Loucy (cell line): ENCODE measurements at regions not wholly inside any gene's neighbourhood (a gene's known extent, or its start where the extent isn't known, plus 50 kb on each side); places are given as distances from the start of the nearest gene placed in this dataset.

ENCODE experiments used
- H2AFZ ChIP-seq: fragments of 200-600 bp; sonication (generic); 2 replicates; pipeline ENCODE4 v1.6.0; 2016; ENCODE audit warnings: antibody characterized with exemption, mild to moderate bottlenecking, low read length, moderate library complexity
- H3F3A ChIP-seq: fragments of 200-600 bp; 2 replicates; pipeline ENCODE4 v1.6.0; 2016; ENCODE audit warnings: antibody characterized with exemption, low read depth, mild to moderate bottlenecking
- H3K27me3 ChIP-seq: fragments of 200-600 bp; sonication (generic); 2 replicates; pipeline ENCODE4 v1.6.1; 2014; ENCODE audit warnings: low read length, mild to moderate bottlenecking; ENCODE audit not compliant: insufficient read depth, poor library complexity, severe bottlenecking
- H3K36me3 ChIP-seq: fragments of 200-600 bp; sonication (generic); 2 replicates; pipeline ENCODE4 v1.6.1; 2016; ENCODE audit warnings: low read length; ENCODE audit not compliant: insufficient read depth
- H3K4me1 ChIP-seq: fragments of 200-600 bp; sonication (generic); 2 replicates; pipeline ENCODE4 v1.5.1; 2014; ENCODE audit warnings: low read length, mild to moderate bottlenecking; ENCODE audit not compliant: insufficient read depth, poor library complexity, severe bottlenecking
- H3K4me2 ChIP-seq: fragments of 200-600 bp; sonication (generic); 2 replicates; pipeline ENCODE4 v1.6.0; 2014; ENCODE audit warnings: antibody characterized with exemption, low read length, low read depth, mild to moderate bottlenecking; ENCODE audit not compliant: poor library complexity, severe bottlenecking
- H3K4me3 ChIP-seq: fragments of 200-600 bp; sonication (generic); 2 replicates; pipeline ENCODE4 v1.5.1; 2014; ENCODE audit warnings: low read length, mild to moderate bottlenecking, mixed read lengths; ENCODE audit not compliant: poor library complexity, severe bottlenecking
- H3K79me2 ChIP-seq: fragments of 200-600 bp; sonication (generic); 2 replicates; pipeline ENCODE4 v1.6.1; 2014; ENCODE audit warnings: low read length; ENCODE audit not compliant: insufficient read depth
- H3K9ac ChIP-seq: fragments of 200-600 bp; sonication (generic); 2 replicates; pipeline ENCODE4 v1.6.0; 2014; ENCODE audit warnings: mild to moderate bottlenecking, low read depth, low read length, moderate library complexity; ENCODE audit not compliant: poor library complexity, severe bottlenecking
- H3K9me2 ChIP-seq: fragments of 200-600 bp; sonication (generic); replicated peaks from 2 replicates; pipeline ENCODE4 v1.6.1; 2016; ENCODE audit warnings: low read depth, low read length, mixed read lengths
- H3K9me3 ChIP-seq: fragments of 200-600 bp; sonication (generic); 2 replicates; pipeline ENCODE4 v1.6.1; 2014; ENCODE audit warnings: mild to moderate bottlenecking, antibody characterized with exemption, low read length, low read depth; ENCODE audit not compliant: insufficient read depth
- H4K20me1 ChIP-seq: fragments of 200-600 bp; sonication (generic); 2 replicates; pipeline ENCODE4 v1.6.0; 2014; ENCODE audit warnings: antibody characterized with exemption, low read length, mild to moderate bottlenecking; ENCODE audit not compliant: insufficient read depth, poor library complexity, severe bottlenecking
- EZH2phosphoT487 ChIP-seq: fragments of 200-600 bp; IDR thresholded peaks from 2 replicates; pipeline ENCODE4 v1.6.1; 2018; ENCODE audit warnings: antibody characterized with exemption, mild to moderate bottlenecking, moderate library complexity, borderline replicate concordance
- TF ChIP-seq, protein P1 (sequence below): fragments of 200-600 bp; sonication (generic); conservative IDR thresholded peaks from 2 replicates; pipeline ENCODE4 v1.5.1; 2014; ENCODE audit warnings: mild to moderate bottlenecking, antibody characterized with exemption, low read length

DNA sequence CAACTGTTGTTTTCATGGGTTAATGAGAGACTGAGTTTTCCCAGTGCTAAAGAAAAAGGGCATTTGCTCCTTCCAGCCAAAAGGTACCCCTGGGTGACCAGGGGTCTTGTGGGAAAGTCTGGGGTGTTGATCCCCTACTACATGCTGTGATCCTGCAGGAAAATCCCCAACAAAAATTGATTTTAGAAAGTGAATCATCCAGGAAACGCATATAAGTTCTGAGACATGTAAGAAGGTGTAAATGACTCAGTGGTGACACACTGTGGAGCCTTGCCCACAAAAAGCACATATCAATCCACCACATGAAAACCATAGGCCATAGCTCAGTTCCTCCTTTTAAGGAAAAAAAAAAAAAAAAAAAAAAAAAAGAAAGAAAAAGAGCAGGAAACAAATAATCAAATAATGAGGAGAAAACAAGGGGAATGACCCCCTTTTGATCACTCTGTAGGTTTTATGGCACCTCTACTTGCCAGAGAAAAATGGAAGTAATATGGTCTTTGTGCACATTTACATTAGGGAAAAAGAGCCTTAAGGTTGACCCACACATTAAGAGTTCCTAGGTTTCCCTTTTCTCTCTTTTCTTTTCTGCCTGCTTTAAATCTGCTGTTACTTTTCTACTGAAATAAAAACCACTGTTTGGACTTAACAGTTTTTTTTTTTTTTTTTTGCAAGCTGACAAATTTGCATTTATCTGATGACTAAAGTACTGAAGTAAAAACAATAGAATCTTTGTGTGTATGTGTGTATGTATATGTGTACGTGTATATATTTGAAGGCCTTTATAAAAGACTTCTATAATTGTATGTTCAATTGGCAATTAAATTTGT, 386.0 kb downstream of the KIF20B start:
- H3K79me2 ChIP-seq = no peaks in the 10 kb centered on the region
- no peaks in the 10 kb centered on the region for H3K9me3 ChIP-seq
- H3K27me3 ChIP-seq = no peaks in the 10 kb centered on the region
- H4K20me1 ChIP-seq = no peaks in the 10 kb centered on the region
- H3K9ac ChIP-seq = no peak overlapping the region
- no peaks in the 10 kb centered on the region for H3K4me1 ChIP-seq
- TF ChIP-seq EZH2phosphoT487 = no peak
- TF ChIP-seq, protein P1, sequence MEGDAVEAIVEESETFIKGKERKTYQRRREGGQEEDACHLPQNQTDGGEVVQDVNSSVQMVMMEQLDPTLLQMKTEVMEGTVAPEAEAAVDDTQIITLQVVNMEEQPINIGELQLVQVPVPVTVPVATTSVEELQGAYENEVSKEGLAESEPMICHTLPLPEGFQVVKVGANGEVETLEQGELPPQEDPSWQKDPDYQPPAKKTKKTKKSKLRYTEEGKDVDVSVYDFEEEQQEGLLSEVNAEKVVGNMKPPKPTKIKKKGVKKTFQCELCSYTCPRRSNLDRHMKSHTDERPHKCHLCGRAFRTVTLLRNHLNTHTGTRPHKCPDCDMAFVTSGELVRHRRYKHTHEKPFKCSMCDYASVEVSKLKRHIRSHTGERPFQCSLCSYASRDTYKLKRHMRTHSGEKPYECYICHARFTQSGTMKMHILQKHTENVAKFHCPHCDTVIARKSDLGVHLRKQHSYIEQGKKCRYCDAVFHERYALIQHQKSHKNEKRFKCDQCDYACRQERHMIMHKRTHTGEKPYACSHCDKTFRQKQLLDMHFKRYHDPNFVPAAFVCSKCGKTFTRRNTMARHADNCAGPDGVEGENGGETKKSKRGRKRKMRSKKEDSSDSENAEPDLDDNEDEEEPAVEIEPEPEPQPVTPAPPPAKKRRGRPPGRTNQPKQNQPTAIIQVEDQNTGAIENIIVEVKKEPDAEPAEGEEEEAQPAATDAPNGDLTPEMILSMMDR = no peak
- H3K4me2 ChIP-seq = no peak overlapping the region
- H3F3A ChIP-seq = no peaks in the 10 kb centered on the region
- no peak overlapping the region for H3K4me3 ChIP-seq
- no peaks in the 10 kb centered on the region for H3K36me3 ChIP-seq
- no peaks in the 10 kb centered on the region for H3K9me2 ChIP-seq
- H2AFZ ChIP-seq = no peak overlapping the region

DNA sequence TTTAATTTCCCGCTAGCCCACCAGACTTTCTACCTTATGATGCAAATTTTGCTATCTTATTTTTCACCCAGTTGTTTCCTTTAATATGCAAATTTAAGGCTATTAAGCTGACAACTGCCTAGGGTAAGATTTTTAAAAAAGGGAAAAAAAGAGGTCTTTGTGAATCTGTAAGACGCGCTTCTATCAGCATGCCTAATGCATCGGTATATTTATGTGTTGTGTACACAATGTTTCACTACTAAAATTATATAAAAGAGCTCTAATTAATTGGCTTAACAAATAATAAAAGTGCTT, 386.6 kb downstream of the KIF20B start:
- H3K9me3 ChIP-seq = no peaks in the 10 kb centered on the region
- H3K9me2 ChIP-seq = no peaks in the 10 kb centered on the region
- H3F3A ChIP-seq = no peaks in the 10 kb centered on the region
- no peak overlapping the region for H3K9ac ChIP-seq
- no peak overlapping the region for H2AFZ ChIP-seq
- no peak overlapping the region for H3K4me3 ChIP-seq
- H3K79me2 ChIP-seq = no peaks in the 10 kb centered on the region
- no peak overlapping the region for H3K4me2 ChIP-seq
- no peaks in the 10 kb centered on the region for H4K20me1 ChIP-seq
- H3K4me1 ChIP-seq = no peaks in the 10 kb centered on the region
- H3K27me3 ChIP-seq = no peaks in the 10 kb centered on the region
- TF ChIP-seq, protein P1 = no peak
- no peak for TF ChIP-seq EZH2phosphoT487
- H3K36me3 ChIP-seq = no peaks in the 10 kb centered on the region

DNA sequence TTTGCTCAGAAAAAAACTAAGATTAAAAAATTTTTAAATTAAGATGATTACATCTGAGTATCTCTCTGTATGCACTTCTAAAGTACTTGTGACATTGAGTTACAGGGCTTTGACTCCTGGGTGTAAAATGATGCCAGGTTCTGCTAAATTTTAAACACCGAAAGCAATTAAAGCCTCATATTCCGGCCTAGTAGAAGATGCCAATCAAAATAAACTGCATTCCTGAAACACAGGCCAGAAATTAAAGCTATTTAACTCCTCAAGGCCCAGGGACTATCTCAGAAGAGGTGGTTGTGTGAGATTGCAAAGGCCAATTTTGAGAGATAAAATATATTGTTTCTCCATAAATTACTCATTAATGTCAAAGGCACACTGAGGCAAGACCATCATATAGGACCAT, 388.3 kb downstream of the KIF20B start:
- H4K20me1 ChIP-seq = no peaks in the 10 kb centered on the region
- H3K9me2 ChIP-seq = no peaks in the 10 kb centered on the region
- H3K9me3 ChIP-seq = no peaks in the 10 kb centered on the region
- H3K4me3 ChIP-seq = no peak overlapping the region
- no peaks in the 10 kb centered on the region for H3K27me3 ChIP-seq
- no peak overlapping the region for H3K4me2 ChIP-seq
- no peaks in the 10 kb centered on the region for H3K36me3 ChIP-seq
- H3K9ac ChIP-seq = no peak overlapping the region
- TF ChIP-seq, protein P1 = no peak
- no peak for TF ChIP-seq EZH2phosphoT487
- no peaks in the 10 kb centered on the region for H3K4me1 ChIP-seq
- no peaks in the 10 kb centered on the region for H3F3A ChIP-seq
- H3K79me2 ChIP-seq = no peaks in the 10 kb centered on the region
- H2AFZ ChIP-seq = no peak overlapping the region
